NCI-H2196 (cell line): ENCODE measurements at regions not wholly inside any gene's neighbourhood (a gene's known extent, or its start where the extent isn't known, plus 50 kb on each side); places are given as distances from the start of the nearest gene placed in this dataset.
"Not testable (repeated sequence)": the region's sequence is repeated elsewhere in the genome, so short reads cannot be mapped to it uniquely, and the experiment has no call there.

Experiments used
- DNase-seq: peaks from one replicate; lab custom pipeline; 2025; ENCODE audit not compliant: unreplicated experiment; lab: John Stamatoyannopoulos, UW

DNA sequence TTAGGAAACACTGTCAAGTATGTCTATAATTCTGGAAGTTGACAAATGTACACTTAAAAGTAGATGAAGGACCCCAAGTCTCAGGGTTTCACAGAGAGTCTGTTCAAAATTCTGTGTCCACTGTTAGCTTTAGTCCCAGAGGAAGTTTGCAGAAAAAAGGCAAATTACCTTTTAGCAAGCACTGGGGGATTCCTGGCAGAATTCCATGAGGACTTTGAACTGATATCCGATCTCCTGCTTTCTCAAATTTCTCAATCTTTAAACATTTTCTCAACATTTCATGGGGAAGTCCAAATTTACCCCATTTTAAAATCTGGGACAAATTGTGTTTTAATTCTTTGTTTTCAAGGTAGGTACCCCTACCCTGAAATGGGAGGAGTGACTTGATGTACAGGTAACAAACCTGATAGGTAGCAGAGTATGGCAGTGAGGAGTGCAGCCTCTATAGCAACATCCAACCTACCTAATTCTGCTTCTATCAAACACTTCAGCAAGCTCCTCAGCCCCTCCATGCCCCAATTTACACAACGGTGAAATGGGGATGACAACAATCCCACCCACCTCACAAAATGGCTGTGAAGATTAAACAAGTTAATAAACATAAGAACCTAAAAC, 344.9 kb downstream of the OMA1 start:
- no peak for DNase-seq

GRCh38 chr1:58200437-58200836, 346.1 kb downstream of the OMA1 start:
- DNase-seq = no peak

- no peak for DNase-seq
These were observed 348.7 kb downstream of the OMA1 start for GRCh38 chr1:58197811-58198210.

- DNase-seq = no peak
These were observed 356.1 kb downstream of the OMA1 start for GRCh38 chr1:58190267-58190988.

DNA sequence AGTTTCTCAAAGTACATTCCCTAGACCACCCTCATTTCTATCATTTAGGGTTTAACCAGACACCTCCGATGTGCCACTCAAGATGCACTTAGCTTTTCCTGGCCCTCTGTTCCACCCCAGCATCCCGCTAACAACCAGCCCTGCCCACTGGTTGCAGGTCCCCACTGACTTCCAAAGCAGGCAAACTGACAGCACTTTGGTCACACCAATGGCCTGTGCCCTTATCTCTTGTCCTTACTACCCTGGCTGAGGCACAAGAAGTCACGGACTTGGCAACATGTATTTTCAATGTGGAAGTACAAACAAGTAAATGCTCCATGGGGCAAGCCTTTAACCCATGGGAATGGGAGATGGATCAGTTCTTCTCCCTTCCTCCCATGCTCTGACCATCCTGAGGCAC, 357.1 kb downstream of the OMA1 start:
- DNase-seq = no peak

DNA sequence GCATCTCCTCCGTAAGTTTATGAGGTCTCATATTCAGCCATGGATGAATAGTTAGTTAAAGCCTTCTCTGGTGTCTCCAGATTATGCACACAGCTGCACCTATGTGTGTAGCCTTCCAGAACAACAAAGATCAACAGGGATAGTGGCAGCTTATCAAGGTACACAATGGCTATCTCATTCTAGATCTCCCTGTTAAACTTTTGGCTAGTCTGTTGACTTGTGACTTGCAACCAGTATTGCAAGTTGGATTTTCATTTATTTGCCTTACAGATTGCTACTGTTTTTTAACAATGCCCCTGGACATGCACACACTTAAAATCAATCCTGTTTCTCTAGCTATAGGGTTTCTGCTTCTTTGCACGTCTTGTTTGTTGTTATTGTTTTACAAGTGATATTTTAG, 363.2 kb downstream of the OMA1 start:
- no peak for DNase-seq

DNA sequence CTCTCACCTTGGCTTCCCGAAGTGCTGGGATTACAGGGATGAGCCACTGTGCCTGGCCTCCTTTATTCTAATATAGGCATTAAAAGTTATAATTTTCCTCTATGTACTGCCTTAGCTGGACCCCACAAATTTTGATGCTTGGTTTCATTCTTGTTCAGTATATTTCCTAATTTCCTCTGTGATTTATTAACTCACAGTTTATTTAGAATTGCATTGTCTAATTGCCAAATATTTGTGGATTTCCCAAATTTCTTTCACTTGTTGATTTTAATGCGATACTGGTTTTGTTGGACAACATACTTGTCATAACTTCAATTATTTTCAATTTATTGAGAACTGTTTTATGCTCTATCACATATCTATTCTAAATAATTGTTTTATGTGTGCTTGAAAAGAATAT, 366.0 kb downstream of the OMA1 start:
- no peak for DNase-seq

GRCh38 chr1:58169160-58169559, 377.4 kb downstream of the OMA1 start:
- DNase-seq = not testable (repeated sequence)

- not testable (repeated sequence) for DNase-seq
These were observed 379.4 kb downstream of the OMA1 start for GRCh38 chr1:58167131-58167530.

- no peak for DNase-seq
These were observed 380.1 kb downstream of the OMA1 start for GRCh38 chr1:58166417-58166816.

GRCh38 chr1:58165073-58165472, 381.5 kb downstream of the OMA1 start:
- no peak for DNase-seq

GRCh38 chr1:58162952-58163550, 383.5 kb downstream of the OMA1 start:
- peak; percentile 54 for DNase-seq

DNA sequence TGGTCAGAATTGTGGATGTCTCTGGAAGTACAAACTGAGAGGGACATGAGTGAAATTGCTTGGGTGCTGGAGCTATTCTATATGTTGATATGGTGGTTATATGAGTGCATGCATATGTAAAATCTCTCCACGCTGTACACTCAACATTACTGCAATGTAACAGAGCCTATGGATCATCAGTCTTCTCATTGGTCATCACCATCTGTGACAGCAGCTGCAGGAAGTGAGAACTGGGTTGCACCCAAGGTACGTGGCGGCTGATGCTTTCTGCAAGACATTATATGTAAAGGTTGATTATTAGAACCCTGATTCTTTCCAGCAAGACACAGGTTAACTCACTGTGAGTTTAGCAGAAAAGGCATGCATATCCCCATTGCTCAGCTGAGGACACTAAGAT, 387.1 kb downstream of the OMA1 start:
- DNase-seq = no peak

- no peak for DNase-seq
These were observed 387.8 kb downstream of the OMA1 start for GRCh38 chr1:58158506-58159433.

- DNase-seq = no peak
These were observed 388.5 kb downstream of the OMA1 start for GRCh38 chr1:58158016-58158415.

- no peak for DNase-seq
These were observed 389.3 kb downstream of the OMA1 start for GRCh38 chr1:58157256-58157655.

DNA sequence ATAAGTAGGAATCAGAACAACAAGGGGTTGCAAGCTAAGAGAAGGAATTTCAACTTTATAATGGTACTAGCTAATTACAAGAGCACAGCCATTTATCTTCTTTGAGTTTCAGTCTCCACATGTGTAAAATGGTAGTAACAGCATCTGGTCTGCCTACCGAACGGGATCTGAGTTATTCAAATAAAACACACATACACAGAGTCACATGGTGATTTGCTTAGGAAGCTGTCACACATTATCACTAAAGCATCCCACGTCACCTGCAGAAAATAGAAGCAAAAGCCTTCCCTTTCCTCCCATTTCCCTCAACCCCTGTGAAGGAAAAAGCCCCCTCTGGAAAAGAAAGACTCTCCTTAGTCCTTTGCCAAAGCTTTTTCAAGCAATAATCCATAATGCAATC, 389.7 kb downstream of the OMA1 start:
- no peak for DNase-seq

- no peak for DNase-seq
These were observed 390.4 kb downstream of the OMA1 start for GRCh38 chr1:58156124-58156468.

- no peak for DNase-seq
These were observed 391.0 kb downstream of the OMA1 start for GRCh38 chr1:58155418-58156123.

- DNase-seq = no peak
These were observed 392.3 kb downstream of the OMA1 start for GRCh38 chr1:58154256-58154655.

DNA sequence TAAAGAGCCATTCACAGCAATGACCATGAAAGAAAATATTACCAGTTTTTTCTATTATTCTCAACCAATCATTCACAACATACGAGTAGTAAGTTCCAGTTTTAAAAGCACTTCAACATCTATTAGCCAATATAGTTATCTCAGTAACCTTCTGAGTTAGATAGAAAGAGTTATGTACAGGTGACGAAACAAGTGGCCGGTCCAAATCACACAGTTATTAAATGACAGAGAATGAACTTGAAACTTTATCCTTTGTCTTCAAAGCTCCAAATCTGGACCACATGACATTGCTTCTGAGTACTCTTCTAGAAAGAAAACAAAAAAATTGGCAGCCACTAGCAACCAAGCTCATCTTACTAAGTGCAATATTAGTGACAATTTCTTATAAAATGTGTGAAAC, 393.8 kb downstream of the OMA1 start:
- no peak for DNase-seq
